Mucosa of rectum (tissue), 2 donors: ENCODE measurements at regions not wholly inside any gene's neighbourhood (a gene's known extent, or its start where the extent isn't known, plus 50 kb on each side); places are given as distances from the start of the nearest gene placed in this dataset.

Experiments
- H3K27ac ChIP-seq, 2 donors: one replicate each; pipeline ENCODE4 v1.7.0; 2013; ENCODE audit warnings: inconsistent platforms in 2 of 2, low read depth in 2 of 2, low read length in 2 of 2
- H3K27me3 ChIP-seq, 2 donors: one replicate each; pipeline ENCODE4 v1.7.0; 2013; ENCODE audit warnings: low read length in 2 of 2; ENCODE audit not compliant: control insufficient read depth in 2 of 2, insufficient read depth in 2 of 2
- H3K36me3 ChIP-seq, 2 donors: one replicate each; pipeline ENCODE4 v1.7.0; 2013; ENCODE audit warnings: low read length in 2 of 2; ENCODE audit not compliant: control insufficient read depth in 2 of 2, insufficient read depth in 2 of 2
- H3K4me1 ChIP-seq, 2 donors: one replicate each; pipeline ENCODE4 v1.7.0; 2013; ENCODE audit warnings: low read length in 2 of 2, mild to moderate bottlenecking in 1 of 2; ENCODE audit not compliant: control insufficient read depth in 2 of 2, insufficient read depth in 2 of 2
- H3K4me3 ChIP-seq, 2 donors: one replicate each; pipeline ENCODE4 v1.7.0; 2013; ENCODE audit warnings: low read length in 2 of 2
- H3K9ac ChIP-seq, 2 donors: one replicate each; pipeline ENCODE4 v1.7.0; 2013; ENCODE audit warnings: low read length in 2 of 2, low read depth in 1 of 2, mild to moderate bottlenecking in 1 of 2
- H3K9me3 ChIP-seq, 2 donors: one replicate each; pipeline ENCODE4 v1.7.0; 2013; ENCODE audit warnings: low read length in 2 of 2; ENCODE audit not compliant: control insufficient read depth in 2 of 2
- donor health status: healthy.
- donor health status: Normal muscosa, but diverticular disease.

- H3K36me3 ChIP-seq = no peaks in the 10 kb centered on the region
- H3K4me3 ChIP-seq = no peak overlapping the region
- no peak overlapping the region for H3K27ac ChIP-seq
- no peaks in the 10 kb centered on the region for H3K4me1 ChIP-seq
- H3K9me3 ChIP-seq = no peaks in the 10 kb centered on the region
- no peaks in the 10 kb centered on the region for H3K27me3 ChIP-seq
- H3K9ac ChIP-seq = no peak overlapping the region
These were observed 104.0 kb upstream of the DMRTA1 start for GRCh38 chr9:22342491-22343217.

- H3K27ac ChIP-seq = no peak overlapping the region
- no peaks in the 10 kb centered on the region for H3K4me1 ChIP-seq
- no peak overlapping the region for H3K9ac ChIP-seq
These were observed 103.4 kb upstream of the DMRTA1 start for GRCh38 chr9:22343218-22343611.

DNA sequence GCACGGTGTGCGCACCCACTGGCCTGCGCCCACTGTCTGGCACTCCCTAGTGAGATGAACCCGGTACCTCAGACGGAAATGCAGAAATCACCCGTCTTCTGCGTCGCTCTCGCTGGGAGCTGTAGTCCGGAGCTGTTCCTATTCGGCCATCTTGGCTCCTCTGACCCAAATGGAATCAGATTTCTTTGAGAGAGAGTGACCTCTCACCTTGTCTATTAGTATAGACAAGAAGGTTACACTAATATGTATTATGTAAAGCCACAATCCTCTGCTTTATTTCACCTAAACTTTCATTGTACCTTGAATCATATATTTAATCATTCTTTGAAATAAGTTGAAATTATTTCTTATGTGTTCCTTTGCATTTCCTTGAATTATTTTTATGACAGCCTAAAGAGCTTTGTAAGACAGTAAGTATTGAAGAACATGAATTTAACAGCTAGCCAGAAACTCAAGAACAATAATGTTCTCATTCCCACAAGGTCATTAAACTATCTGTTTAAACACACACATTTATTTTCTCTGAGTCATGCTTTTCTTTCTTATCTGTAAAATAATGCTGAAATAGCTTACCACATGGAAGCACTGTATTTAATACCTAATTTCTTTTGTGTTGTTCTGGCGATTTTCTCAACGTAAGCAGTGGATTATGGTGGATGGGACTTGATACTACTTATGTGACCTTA is 91.8 kb upstream of the DMRTA1 start:
- H3K4me3 ChIP-seq = no peak overlapping the region
- H3K4me1 ChIP-seq = no peaks in the 10 kb centered on the region
- no peak overlapping the region for H3K9ac ChIP-seq
- H3K27me3 ChIP-seq = no peaks in the 10 kb centered on the region
- H3K9me3 ChIP-seq = no peaks in the 10 kb centered on the region
- no peaks in the 10 kb centered on the region for H3K36me3 ChIP-seq
- no peak overlapping the region for H3K27ac ChIP-seq

More at GRCh38 chr9:22343218-22343611, 103.4 kb upstream of the DMRTA1 start:
- Histone ChIP-seq H3K4me3 (no peak overlapping the region), H3K36me3 (no peaks in the 10 kb centered on the region), H3K9me3 (no peaks in the 10 kb centered on the region), H3K27me3 (no peaks in the 10 kb centered on the region)

GRCh38 chr9:22356985-22357384 is 89.6 kb upstream of the DMRTA1 start:
- H3K27me3 ChIP-seq = no peaks in the 10 kb centered on the region
- no peak overlapping the region for H3K27ac ChIP-seq
- H3K4me1 ChIP-seq = no peaks in the 10 kb centered on the region
- H3K9me3 ChIP-seq = no peaks in the 10 kb centered on the region
- H3K9ac ChIP-seq = no peak overlapping the region
- H3K4me3 ChIP-seq = no peak overlapping the region
- no peaks in the 10 kb centered on the region for H3K36me3 ChIP-seq

GRCh38 chr9:22363421-22363887 is 83.2 kb upstream of the DMRTA1 start:
- no peak overlapping the region for H3K27ac ChIP-seq
- H3K4me1 ChIP-seq = no peaks in the 10 kb centered on the region
- no peaks in the 10 kb centered on the region for H3K27me3 ChIP-seq
- no peaks in the 10 kb centered on the region for H3K9me3 ChIP-seq
- no peak overlapping the region for H3K9ac ChIP-seq
- no peak overlapping the region for H3K4me3 ChIP-seq
- no peaks in the 10 kb centered on the region for H3K36me3 ChIP-seq

DNA sequence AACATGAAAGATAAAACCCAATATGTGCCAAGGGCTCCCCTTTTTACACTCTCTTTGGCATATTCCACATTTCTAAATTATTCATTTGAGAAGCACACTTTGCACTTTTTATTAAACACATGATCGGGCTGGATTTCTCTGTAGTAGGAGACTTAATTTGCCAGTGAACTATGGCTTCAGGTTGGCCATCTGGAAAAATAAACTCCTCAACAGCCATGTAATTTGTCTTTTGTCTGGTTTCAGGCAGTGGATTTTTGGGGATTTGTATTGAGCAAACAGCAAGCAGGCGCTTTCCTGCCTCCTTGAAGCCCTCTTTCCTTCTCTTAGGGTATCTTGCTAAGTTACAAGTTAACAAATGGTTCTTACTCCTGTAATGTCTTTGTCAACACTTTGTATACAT is 73.0 kb upstream of the DMRTA1 start:
- Histone ChIP-seq H3K4me1 (no peaks in the 10 kb centered on the region), H3K27me3 (no peaks in the 10 kb centered on the region), H3K9ac (no peak overlapping the region), H3K9me3 (no peaks in the 10 kb centered on the region), H3K27ac (no peak overlapping the region), H3K36me3 (no peaks in the 10 kb centered on the region), H3K4me3 (no peak overlapping the region)

DNA sequence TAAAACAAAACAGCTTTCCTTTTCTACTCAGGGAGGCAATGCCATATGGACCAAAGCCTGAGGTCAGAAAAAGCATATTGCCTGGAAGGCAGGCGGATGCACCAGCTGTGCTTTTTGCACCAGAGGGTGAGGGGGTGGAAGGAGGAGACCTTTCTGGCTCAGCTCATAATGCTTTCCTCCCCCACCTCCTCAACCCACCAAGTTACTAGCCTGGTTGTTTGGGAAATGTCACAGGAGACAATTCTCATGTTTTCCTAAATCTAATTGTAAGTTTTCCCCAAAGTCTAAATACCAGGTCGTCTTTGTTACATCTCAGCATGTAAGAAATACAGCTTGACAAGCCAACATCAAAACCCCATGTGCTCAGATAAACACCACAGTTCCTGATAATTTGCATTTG is 72.6 kb upstream of the DMRTA1 start:
- H3K9ac ChIP-seq = no peak overlapping the region
- H3K4me3 ChIP-seq = no peak overlapping the region
- H3K27ac ChIP-seq = no peak overlapping the region
- no peaks in the 10 kb centered on the region for H3K27me3 ChIP-seq
- H3K9me3 ChIP-seq = no peaks in the 10 kb centered on the region
- H3K4me1 ChIP-seq = no peaks in the 10 kb centered on the region
- no peaks in the 10 kb centered on the region for H3K36me3 ChIP-seq

GRCh38 chr9:22379272-22379671 is 67.4 kb upstream of the DMRTA1 start:
- no peaks in the 10 kb centered on the region for H3K27me3 ChIP-seq
- no peaks in the 10 kb centered on the region for H3K4me1 ChIP-seq
- no peak overlapping the region for H3K27ac ChIP-seq
- H3K36me3 ChIP-seq = no peaks in the 10 kb centered on the region
- no peaks in the 10 kb centered on the region for H3K9me3 ChIP-seq
- no peak overlapping the region for H3K9ac ChIP-seq
- H3K4me3 ChIP-seq = no peak overlapping the region

DNA sequence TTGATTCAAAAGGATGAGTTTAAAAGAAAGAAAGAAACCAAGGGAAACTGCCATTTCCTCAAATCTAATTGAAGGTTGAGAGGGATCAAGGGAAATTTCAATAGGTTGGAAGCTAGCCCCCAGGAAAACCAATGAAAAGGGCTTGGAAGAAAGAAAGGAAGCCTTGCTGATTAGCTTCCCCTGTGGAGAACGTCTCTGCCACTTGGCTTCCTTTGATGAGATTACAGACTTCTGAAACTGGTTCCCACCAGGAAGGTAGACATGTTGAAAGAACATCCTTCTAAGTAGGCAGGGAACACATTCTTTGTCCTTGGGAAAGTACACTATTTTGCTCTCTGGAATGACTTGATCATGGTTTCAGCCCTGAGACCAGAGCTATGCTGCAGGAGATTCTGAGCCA is 65.5 kb upstream of the DMRTA1 start:
- Histone ChIP-seq H3K27ac (no peak overlapping the region), H3K4me3 (no peak overlapping the region), H3K36me3 (no peaks in the 10 kb centered on the region), H3K27me3 (no peaks in the 10 kb centered on the region), H3K4me1 (no peaks in the 10 kb centered on the region), H3K9ac (no peak overlapping the region), H3K9me3 (no peaks in the 10 kb centered on the region)

GRCh38 chr9:22382331-22382730 is 64.3 kb upstream of the DMRTA1 start:
- H3K27me3 ChIP-seq = no peaks in the 10 kb centered on the region
- H3K4me3 ChIP-seq = no peak overlapping the region
- H3K9ac ChIP-seq = no peak overlapping the region
- H3K9me3 ChIP-seq = no peaks in the 10 kb centered on the region
- no peaks in the 10 kb centered on the region for H3K4me1 ChIP-seq
- no peaks in the 10 kb centered on the region for H3K36me3 ChIP-seq
- no peak overlapping the region for H3K27ac ChIP-seq
